ENCODE measurements at regions not wholly inside any gene's neighbourhood (a gene's known extent, or its start where the extent isn't known, plus 50 kb on each side); places are given as distances from the start of the nearest gene placed in this dataset.

DNA sequence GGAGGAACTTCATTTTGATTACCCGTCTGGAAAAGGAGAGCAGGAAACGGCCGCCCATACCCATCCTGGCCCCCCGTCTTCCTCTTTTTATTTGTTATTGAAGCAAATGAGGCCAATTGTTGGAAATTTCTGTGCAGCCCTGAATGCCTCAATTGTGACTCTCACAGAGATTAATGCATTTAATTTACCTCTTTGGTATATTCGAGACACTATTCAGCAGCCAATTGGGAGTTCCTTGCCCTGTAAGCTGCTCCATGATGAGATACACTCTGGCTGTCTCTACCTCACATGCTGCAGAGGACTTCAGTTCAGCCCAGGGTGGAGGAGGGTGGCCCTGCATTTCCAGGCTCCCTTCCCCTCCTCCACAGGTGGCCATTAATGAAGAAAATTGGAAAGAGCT is 60.6 kb upstream of the NTM start:
- DNase-seq, result no peak

- DNase-seq, result no peak
Measured at GRCh38 chr11:131311776-131312514, 58.5 kb upstream of the NTM start.

Measured in activated CD8-positive, alpha-beta memory T cell treated with anti-CD3 and anti-CD28 coated beads, Interleukin-2, amount 50 U/mL, for 48 hours (primary cell).